GM18861 (cell line): ENCODE measurements at regions not wholly inside any gene's neighbourhood (a gene's known extent, or its start where the extent isn't known, plus 50 kb on each side); places are given as distances from the start of the nearest gene placed in this dataset.
A peak's percentile ranks its signal among the peaks of the same experiment; 100 is the strongest.
"Not testable (repeated sequence)": the region's sequence is repeated elsewhere in the genome, so short reads cannot be mapped to it uniquely, and the experiment has no call there.

Experiments
- ATAC-seq: cut with Tn5 transposase; IDR thresholded peaks from one replicate; pipeline ENCODE4 v1.9.1; 2021; ENCODE audit not compliant: unreplicated experiment

DNA sequence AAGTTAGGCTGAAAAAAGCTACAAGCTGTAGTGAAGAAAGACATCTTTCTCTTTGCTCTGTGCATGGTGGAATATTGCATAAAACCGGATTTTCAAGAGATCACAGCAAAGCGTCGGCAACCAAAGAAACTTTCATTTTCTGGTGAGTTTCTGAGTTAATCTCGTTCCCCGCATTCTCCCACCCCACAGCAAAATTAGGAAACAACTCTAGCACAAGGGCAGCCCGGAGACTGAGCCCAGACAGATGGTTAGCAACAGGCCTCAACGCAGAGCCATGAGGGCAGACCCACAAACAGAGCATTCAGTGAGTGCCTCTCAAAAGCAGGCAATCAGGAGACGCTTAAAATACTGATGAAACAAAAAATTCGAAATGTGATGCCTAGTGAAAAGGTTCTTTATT lies 396.1 kb upstream of the KLF6 start:
- ATAC-seq = no peak

DNA sequence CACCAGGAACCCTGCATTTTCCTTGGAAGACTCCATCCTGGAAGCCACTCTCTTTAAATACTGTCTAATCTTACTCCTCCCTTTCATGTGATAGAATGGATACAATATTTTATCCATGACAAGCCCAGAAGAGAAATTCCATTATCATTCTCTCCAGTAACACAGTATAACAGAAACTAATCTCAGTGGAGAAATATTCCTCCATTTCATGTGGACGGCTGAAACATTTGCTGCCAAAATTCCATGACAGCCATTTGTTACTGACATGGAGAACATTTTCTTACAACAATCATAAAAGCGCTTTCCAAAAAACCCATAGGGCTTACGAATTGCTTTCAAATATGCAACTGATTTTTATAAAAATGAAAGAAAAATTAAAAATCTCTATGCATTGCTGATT lies 392.8 kb upstream of the KLF6 start:
- no peak for ATAC-seq

- ATAC-seq = no peak
These were observed 391.7 kb upstream of the KLF6 start for GRCh38 chr10:4176500-4177281.

DNA sequence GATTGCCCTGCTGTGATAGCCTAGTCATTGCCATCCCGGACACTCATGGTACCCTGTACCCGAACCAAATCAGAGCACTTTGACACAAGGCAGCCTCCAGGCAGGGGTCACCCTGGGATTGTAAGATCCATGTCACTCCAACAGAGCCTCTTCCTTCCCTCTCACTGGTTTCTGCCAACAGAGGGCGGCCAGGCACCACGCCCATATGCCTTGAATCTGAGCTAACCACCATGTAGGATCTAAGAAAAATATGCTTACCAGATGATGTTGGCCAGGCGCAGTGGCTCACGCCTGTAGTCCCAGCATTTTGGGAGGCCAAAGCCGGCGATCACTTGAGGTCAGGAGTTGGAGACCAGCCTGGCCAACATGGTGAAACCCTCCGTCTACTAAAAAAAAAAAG lies 389.2 kb upstream of the KLF6 start:
- no peak for ATAC-seq

- ATAC-seq = no peak
These were observed 385.8 kb upstream of the KLF6 start for GRCh38 chr10:4170633-4171314.

- ATAC-seq = no peak
These were observed 385.2 kb upstream of the KLF6 start for GRCh38 chr10:4170181-4170580.

DNA sequence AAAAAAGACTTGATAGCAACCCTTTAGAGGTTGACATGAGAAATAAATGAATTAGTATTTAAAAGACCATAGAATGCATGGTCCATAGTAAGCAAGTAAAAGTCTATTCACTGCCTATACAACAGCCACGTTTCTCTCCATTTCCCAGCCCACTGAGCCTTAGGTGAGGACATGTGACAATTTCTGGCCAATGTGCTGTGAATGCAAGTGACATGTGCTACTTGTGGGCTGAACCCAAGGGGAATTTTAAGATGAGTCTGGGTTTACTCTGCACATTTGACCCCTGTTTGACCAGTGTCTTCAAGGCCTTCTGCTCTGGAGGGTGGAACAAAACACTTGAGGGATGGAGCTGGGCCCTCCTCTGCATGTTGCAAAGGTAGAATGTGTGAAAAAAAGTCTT lies 384.4 kb upstream of the KLF6 start:
- no peak for ATAC-seq

DNA sequence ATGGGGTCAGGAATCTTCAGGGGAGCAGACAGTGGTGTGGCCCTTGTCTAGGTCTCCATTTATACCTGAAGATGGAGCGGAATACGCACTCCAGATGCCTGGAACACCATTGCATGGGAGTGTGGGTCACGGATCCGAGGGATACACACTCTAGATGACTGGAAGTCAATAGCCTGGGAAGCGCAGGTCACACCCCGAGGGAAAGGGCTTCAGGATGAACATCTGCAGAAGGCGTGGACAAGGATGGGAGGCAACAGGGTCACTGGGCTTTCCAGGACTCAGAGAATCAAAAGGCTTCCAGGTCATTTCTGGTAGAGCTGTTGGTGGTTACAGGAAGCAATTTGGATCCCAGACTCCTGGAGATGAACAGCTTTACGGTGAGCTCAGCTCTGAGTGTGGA lies 382.2 kb upstream of the KLF6 start:
- ATAC-seq = no peak

- ATAC-seq = no peak
These were observed 377.7 kb upstream of the KLF6 start for GRCh38 chr10:4162571-4163286.

- no peak for ATAC-seq
These were observed 374.2 kb upstream of the KLF6 start for GRCh38 chr10:4159173-4159572.

- ATAC-seq = no peak
These were observed 369.2 kb upstream of the KLF6 start for GRCh38 chr10:4154191-4154715.

DNA sequence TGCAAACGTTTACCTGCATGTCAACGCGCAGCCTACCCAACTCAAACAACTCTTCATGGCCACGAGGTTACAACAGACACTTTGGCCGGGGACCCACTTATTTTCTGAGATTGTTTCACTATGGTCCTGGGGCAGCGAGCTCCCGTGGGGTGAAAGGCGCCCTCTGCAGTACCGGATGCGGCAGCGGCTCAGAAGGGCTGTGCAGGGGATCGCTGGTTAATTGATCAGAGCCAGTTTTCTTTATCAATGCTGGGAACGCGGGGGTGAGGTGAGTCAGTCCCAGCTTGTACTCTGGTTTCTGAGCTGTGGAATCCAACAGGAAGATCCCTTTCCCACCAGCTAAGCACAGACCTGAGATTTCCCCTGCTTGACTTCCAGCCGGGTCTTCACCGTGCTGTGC lies 366.5 kb upstream of the KLF6 start:
- no peak for ATAC-seq

GRCh38 chr10:4150676-4151075 lies 365.7 kb upstream of the KLF6 start:
- ATAC-seq = no peak

- not testable (repeated sequence) for ATAC-seq
These were observed 364.5 kb upstream of the KLF6 start for GRCh38 chr10:4149460-4149859.

- no peak for ATAC-seq
These were observed 362.2 kb upstream of the KLF6 start for GRCh38 chr10:4147245-4147644.

DNA sequence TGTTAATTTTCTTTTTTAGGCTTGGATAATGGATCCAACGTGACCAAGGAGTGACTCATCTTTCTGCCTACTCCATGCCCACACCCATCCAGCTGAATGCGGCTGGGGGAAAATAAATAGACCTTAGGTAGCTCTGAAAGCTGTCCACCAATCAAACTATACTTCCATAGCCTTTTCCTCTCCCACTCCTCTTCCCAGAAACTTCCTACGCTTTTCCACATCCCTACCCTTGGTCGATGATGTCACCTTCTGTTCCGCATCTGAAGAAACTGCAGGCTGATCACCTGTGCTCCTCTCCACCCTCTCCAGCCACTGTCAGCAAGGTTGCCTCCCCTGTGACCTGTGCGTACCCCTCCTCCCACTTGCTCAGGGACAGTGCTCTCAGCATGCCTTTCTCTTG lies 359.8 kb upstream of the KLF6 start:
- no peak for ATAC-seq

DNA sequence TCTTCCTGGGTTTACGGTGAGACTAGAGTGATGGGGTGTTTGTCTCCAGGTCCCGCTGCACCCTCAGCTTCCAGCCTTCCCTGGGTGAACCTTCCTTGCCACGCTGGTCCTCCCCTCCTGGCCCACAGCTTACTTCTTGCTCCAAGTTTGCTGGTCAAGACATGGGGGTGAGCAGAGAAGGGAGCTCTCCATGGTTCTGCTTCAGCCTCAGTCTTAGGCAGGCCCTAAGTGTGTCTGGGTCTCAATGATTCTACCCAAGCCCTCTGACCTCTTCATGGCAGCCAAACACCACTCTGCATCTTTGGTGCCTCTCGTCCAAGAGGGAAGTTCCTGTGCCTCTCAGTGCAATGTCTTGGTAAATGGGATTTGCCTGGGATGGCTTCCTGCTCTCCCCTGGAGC lies 356.5 kb upstream of the KLF6 start:
- no peak for ATAC-seq

GRCh38 chr10:4138146-4138721 lies 353.2 kb upstream of the KLF6 start:
- no peak for ATAC-seq

GRCh38 chr10:4137299-4137698 lies 352.3 kb upstream of the KLF6 start:
- ATAC-seq = no peak

DNA sequence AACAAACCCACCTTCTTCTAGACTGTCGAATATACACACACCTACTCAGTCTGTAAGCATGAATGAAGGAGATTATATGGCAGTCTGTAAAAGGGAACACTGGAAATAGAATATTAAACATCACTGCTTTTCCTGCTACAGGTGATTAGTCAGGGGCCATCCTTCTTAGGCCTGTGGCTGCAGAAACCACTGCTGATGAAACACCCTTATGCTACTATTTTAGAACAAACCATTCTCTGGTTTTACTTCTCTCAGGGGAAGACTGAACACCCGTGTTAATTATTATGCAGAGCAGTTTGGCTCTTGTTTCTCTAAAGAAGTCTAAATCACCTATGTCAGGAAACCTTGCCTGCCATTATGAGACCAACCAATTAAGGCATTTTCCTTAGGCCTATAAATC lies 351.1 kb upstream of the KLF6 start:
- peak; percentile 80 for ATAC-seq

- ATAC-seq = no peak
These were observed 347.2 kb upstream of the KLF6 start for GRCh38 chr10:4132216-4132556.
